HepG2 (cell line): ENCODE measurements at regions not wholly inside any gene's neighbourhood (a gene's known extent, or its start where the extent isn't known, plus 50 kb on each side); places are given as distances from the start of the nearest gene placed in this dataset.
"Not testable (repeated sequence)": the region's sequence is repeated elsewhere in the genome, so short reads cannot be mapped to it uniquely, and the experiment has no call there.

ENCODE experiments used
- ATAC-seq: fragments of 200-7000 bp; cut with Tn5 transposase; 3 replicates; pipeline ENCODE4 v1.9.1; 2020; ENCODE audit warnings: mild to moderate bottlenecking, moderate library complexity
- BruUV-seq: library from RNA; stranded (reverse); fragments of 400-500 nt; replicated peaks from 2 replicates; lab custom pipeline; 2021; lab: Mats Ljungman, UMichigan
- CTCF ChIA-PET: fragments of 300-600 bp; formaldehyde crosslinking; extraction: SDS; loops from one replicate; lab custom pipeline; 2021; ENCODE audit warnings: low total read pairs, inconsistent platforms, low intra/inter-chr PET ratio; lab: Yijun Ruan, JAX
- POLR2A ChIA-PET: fragments of 350-600 bp; sonication (Branson Sonifier 250); formaldehyde crosslinking; loops from one replicate; lab custom pipeline; 2020; ENCODE audit warnings: antibody characterized with exemption, inconsistent platforms; lab: Yijun Ruan, JAX
- DNase-seq: peaks from one replicate; pipeline ENCODE4 v3.0.0-alpha.2; 2015; ENCODE audit warnings: low spot score
- FAIRE-seq: peaks from 3 replicates; lab custom pipeline; 2011; peaks lifted over from hg19 to GRCh38; lab: Jason Lieb, UNC
- H2AFZ ChIP-seq: one replicate; pipeline ENCODE4 v1.6.1; 2011; ENCODE audit warnings: low read length, inconsistent platforms
- H3K27ac ChIP-seq: fragments of 300-600 bp; 3 replicates; pipeline ENCODE4 v1.8.0; 2011; ENCODE audit warnings: mixed run types, mild to moderate bottlenecking, mixed read lengths, low read length, inconsistent platforms; ENCODE audit not compliant: insufficient read depth; ENCODE audit errors: extremely low read length
- H3K27me3 ChIP-seq, 2 experiments: fragments of 200-600 bp in 1 of 2; 2 replicates in 1 of 2; 3 replicates in 1 of 2; pipeline versions ENCODE4 v1.6.0 to v1.8.0; 2011; ENCODE audit warnings: low read length in 2 of 2, mild to moderate bottlenecking in 2 of 2, moderate library complexity in 2 of 2, inconsistent platforms in 1 of 2; ENCODE audit not compliant: insufficient read depth in 2 of 2, control insufficient read depth in 1 of 2
- H3K36me3 ChIP-seq, 2 experiments: fragments of 200-600 bp in 1 of 2; replicated peaks in 1 of 2; 2 replicates in 1 of 2; 3 replicates in 1 of 2; pipeline versions ENCODE4 v1.5.1 to v1.8.0; 2011; ENCODE audit warnings: low read length in 2 of 2, inconsistent platforms in 1 of 2; ENCODE audit not compliant: insufficient read depth in 2 of 2, control insufficient read depth in 1 of 2
- H3K4me1 ChIP-seq: 2 replicates; pipeline ENCODE4 v1.5.1; 2012; ENCODE audit warnings: low read length, inconsistent platforms; ENCODE audit not compliant: insufficient read depth
- H3K4me2 ChIP-seq: 2 replicates; pipeline ENCODE4 v1.6.0; 2011; ENCODE audit warnings: low read depth, low read length, inconsistent platforms
- H3K4me3 ChIP-seq, 3 experiments: fragments of 200-600 bp in 1 of 3; sonication (generic), shearing (Covaris generic) in 1 of 3; replicated peaks in 1 of 3; 2 replicates each; pipeline ENCODE4 v1.5.1; 2011 to 2016; ENCODE audit warnings: low read length in 3 of 3, inconsistent platforms in 2 of 3, low read depth in 2 of 3, mild to moderate bottlenecking in 2 of 3, control low read depth in 1 of 3, mixed read lengths in 1 of 3; ENCODE audit not compliant: insufficient read depth in 1 of 3
- H3K79me2 ChIP-seq: one replicate; pipeline ENCODE4 v1.6.1; 2011; ENCODE audit warnings: low read length, inconsistent platforms; ENCODE audit not compliant: insufficient read depth
- H3K9ac ChIP-seq: 2 replicates; pipeline ENCODE4 v1.6.0; 2011; ENCODE audit warnings: mild to moderate bottlenecking, low read depth, low read length, inconsistent platforms; ENCODE audit not compliant: insufficient read depth
- H3K9me3 ChIP-seq: 2 replicates; pipeline ENCODE4 v1.5.1; 2012; ENCODE audit warnings: mild to moderate bottlenecking, low read length
- H4K20me1 ChIP-seq: 2 replicates; pipeline ENCODE4 v1.6.0; 2011; ENCODE audit warnings: inconsistent platforms, mild to moderate bottlenecking, low read length, moderate library complexity; ENCODE audit not compliant: insufficient read depth
- HCFC1 ChIP-seq: fragments of 150-350 bp; IDR thresholded peaks from 2 replicates; pipeline ENCODE4 v1.6.1; 2014; ENCODE audit warnings: low read depth, low read length
- MIER2 ChIP-seq: IDR thresholded peaks from 2 replicates; pipeline ENCODE4 v1.6.1; 2016; ENCODE audit warnings: missing biosample characterization, missing genetic modification reagents
- RXRA ChIP-seq: sonication (generic); formaldehyde crosslinking; IDR thresholded peaks from 2 replicates; pipeline ENCODE4 v1.5.1; 2020; ENCODE audit warnings: missing genetic modification reagents
- ZEB1 ChIP-seq: IDR thresholded peaks from 2 replicates; pipeline ENCODE4 v1.6.1; 2012; ENCODE audit warnings: mild to moderate bottlenecking, low read depth, inconsistent platforms; ENCODE audit not compliant: insufficient replicate concordance
- ZFP90 ChIP-seq: sonication (generic); formaldehyde crosslinking; IDR thresholded peaks from 2 replicates; pipeline ENCODE4 v1.8.0; 2022; ENCODE audit warnings: missing genetic modification reagents, mild to moderate bottlenecking, inconsistent platforms, borderline replicate concordance
- ZNF230 ChIP-seq: sonication (generic); formaldehyde crosslinking; IDR thresholded peaks from 2 replicates; pipeline ENCODE4 v1.4.0; 2020; ENCODE audit warnings: mild to moderate bottlenecking, missing genetic modification reagents
- ZNF619 ChIP-seq: sonication (generic); formaldehyde crosslinking; IDR thresholded peaks from 2 replicates; pipeline ENCODE4 v1.4.0; 2020; ENCODE audit warnings: mild to moderate bottlenecking, missing genetic modification reagents
- ZNF678 ChIP-seq: sonication (generic); formaldehyde crosslinking; IDR thresholded peaks from 2 replicates; pipeline ENCODE4 v1.4.0; 2020; ENCODE audit warnings: mild to moderate bottlenecking, missing genetic modification reagents
- ZNF7 ChIP-seq: IDR thresholded peaks from 2 replicates; pipeline ENCODE4 v1.6.1; 2016; ENCODE audit warnings: missing biosample characterization, missing genetic modification reagents
- WGBS: methylation state at CpG from one replicate; pipeline ENCODE4 v1.1.6; 2017; ENCODE audit warnings: low lambda C conversion rate; 5-methylcytosine and 5-hydroxymethylcytosine counted together
- in situ Hi-C: cut with HindIII; loops from 2 replicates; pipeline ENCODE4 v1.10.0; 2017; ENCODE audit warnings: low pct_unique_long_range_greater_than_20kb; ENCODE audit not compliant: extremely low pct_ligation_motif_present
- intact Hi-C: fragments of 100-400 bp; cut with micrococcal nuclease; formaldehyde crosslinking; loops from one replicate; pipeline ENCODE4 v1.10.0; 2022; ENCODE audit not compliant: unreplicated experiment
- TF ChIP-seq, protein P1 (sequence below): sonication (generic); formaldehyde crosslinking; IDR thresholded peaks from 2 replicates; pipeline ENCODE4 v1.4.0; 2020; ENCODE audit warnings: missing genetic modification reagents
- TF ChIP-seq, protein P2 (sequence below): sonication (generic); formaldehyde crosslinking; IDR thresholded peaks from 2 replicates; pipeline ENCODE4 v1.5.1; 2020; ENCODE audit warnings: mild to moderate bottlenecking, missing genetic modification reagents, borderline replicate concordance

DNA sequence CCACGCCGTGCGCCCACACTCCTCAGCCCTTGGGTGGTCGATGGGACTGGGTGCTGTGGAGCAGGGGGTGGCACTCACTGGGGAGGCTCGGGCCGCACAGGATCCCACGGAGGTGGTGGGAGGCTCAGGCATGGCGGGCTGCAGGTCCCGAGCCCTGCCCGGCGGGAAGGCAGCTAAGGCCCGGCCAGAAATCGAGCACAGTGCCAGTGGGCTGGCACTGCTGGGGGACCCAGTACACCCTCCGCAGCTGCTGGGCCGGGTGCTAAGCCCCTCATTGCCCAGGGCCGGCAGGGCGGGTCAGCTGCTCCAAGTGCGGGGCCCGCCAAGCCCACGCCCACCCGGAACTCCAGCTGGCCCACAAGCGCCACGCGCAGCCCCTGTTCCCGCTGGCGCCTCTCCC is 370.0 kb downstream of the LRATD1 start:
- 0 out of 5 replicates have a peak, but pooled peaks cover 0 to 11% of the 10 kb centered on the region in 2 experiments for H3K27me3 ChIP-seq
- DNase-seq, H2AFZ ChIP-seq, H3K79me2 ChIP-seq, intact Hi-C loops, H3K36me3 ChIP-seq, POLR2A ChIA-PET, CTCF ChIA-PET, H3K4me3 ChIP-seq, FAIRE-seq, H3K27ac ChIP-seq, ATAC-seq, H3K9me3 ChIP-seq, BruUV-seq, H4K20me1 ChIP-seq, H3K4me2 ChIP-seq, H3K4me1 ChIP-seq, H3K9ac ChIP-seq: not testable (repeated sequence)
- in situ Hi-C loops, result loop anchor here (25.0 kb wide), 1 partner anchor 585 kb away; the partner anchor contains the start of gene DDX1
- 88% methylated on average over 3 of the region's 26 CpGs for WGBS

DNA sequence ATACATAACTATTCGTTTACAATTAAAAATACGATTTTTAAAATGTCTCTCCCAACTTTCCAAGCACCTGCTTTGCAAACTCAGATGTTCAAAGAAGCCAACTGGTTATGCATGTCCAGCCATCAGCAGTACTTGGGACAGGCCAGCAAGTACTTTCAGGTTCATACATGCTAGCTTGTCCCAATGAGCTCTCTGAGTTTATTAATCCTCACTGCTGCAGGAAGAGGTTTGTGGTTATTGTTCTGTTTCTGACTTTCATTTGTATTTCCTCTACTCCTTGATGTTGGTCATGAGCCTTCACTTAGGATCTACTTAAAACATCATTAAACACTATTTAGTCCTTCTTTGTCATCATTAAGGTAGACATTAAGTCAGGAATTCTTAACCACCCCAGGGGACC is 374.1 kb downstream of the LRATD1 start:
- WGBS, result 2% methylated on average over 2 of the region's 2 CpGs
- intact Hi-C loops, result no loop called here
- TF ChIP-seq ZNF678 (CRISPR knock-in tag) (no peak), ZNF7 (CRISPR knock-in tag) (no peak), RXRA (CRISPR knock-in tag) (no peak), ZNF619 (CRISPR knock-in tag) (no peak), MIER2 (CRISPR knock-in tag) (no peak), HCFC1 (no peak), ZEB1 (no peak), ZNF230 (CRISPR knock-in tag) (no peak), ZFP90 (CRISPR knock-in tag) (no peak)
- TF ChIP-seq, protein P1, sequence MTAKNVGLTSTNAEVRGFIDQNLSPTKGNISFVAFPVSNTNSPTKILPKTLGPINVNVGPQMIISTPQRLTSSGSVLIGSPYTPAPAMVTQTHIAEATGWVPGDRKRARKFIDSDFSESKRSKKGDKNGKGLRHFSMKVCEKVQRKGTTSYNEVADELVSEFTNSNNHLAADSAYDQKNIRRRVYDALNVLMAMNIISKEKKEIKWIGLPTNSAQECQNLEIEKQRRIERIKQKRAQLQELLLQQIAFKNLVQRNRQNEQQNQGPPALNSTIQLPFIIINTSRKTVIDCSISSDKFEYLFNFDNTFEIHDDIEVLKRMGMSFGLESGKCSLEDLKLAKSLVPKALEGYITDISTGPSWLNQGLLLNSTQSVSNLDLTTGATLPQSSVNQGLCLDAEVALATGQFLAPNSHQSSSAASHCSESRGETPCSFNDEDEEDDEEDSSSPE (CRISPR knock-in tag), result no peak
- TF ChIP-seq, protein P2, sequence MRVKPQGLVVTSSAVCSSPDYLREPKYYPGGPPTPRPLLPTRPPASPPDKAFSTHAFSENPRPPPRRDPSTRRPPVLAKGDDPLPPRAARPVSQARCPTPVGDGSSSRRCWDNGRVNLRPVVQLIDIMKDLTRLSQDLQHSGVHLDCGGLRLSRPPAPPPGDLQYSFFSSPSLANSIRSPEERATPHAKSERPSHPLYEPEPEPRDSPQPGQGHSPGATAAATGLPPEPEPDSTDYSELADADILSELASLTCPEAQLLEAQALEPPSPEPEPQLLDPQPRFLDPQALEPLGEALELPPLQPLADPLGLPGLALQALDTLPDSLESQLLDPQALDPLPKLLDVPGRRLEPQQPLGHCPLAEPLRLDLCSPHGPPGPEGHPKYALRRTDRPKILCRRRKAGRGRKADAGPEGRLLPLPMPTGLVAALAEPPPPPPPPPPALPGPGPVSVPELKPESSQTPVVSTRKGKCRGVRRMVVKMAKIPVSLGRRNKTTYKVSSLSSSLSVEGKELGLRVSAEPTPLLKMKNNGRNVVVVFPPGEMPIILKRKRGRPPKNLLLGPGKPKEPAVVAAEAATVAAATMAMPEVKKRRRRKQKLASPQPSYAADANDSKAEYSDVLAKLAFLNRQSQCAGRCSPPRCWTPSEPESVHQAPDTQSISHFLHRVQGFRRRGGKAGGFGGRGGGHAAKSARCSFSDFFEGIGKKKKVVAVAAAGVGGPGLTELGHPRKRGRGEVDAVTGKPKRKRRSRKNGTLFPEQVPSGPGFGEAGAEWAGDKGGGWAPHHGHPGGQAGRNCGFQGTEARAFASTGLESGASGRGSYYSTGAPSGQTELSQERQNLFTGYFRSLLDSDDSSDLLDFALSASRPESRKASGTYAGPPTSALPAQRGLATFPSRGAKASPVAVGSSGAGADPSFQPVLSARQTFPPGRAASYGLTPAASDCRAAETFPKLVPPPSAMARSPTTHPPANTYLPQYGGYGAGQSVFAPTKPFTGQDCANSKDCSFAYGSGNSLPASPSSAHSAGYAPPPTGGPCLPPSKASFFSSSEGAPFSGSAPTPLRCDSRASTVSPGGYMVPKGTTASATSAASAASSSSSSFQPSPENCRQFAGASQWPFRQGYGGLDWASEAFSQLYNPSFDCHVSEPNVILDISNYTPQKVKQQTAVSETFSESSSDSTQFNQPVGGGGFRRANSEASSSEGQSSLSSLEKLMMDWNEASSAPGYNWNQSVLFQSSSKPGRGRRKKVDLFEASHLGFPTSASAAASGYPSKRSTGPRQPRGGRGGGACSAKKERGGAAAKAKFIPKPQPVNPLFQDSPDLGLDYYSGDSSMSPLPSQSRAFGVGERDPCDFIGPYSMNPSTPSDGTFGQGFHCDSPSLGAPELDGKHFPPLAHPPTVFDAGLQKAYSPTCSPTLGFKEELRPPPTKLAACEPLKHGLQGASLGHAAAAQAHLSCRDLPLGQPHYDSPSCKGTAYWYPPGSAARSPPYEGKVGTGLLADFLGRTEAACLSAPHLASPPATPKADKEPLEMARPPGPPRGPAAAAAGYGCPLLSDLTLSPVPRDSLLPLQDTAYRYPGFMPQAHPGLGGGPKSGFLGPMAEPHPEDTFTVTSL (CRISPR knock-in tag), result no peak

More for the DNA sequence above, 374.1 kb downstream of the LRATD1 start:
- no peak for FAIRE-seq
- Histone ChIP-seq H3K9me3 (peaks cover 4% of the 10 kb centered on the region; the same call in 1 of the 2 replicates), H3K4me1 (no peaks in the 10 kb centered on the region), H3K79me2 (no peaks in the 10 kb centered on the region), H2AFZ (no peak overlapping the region), H3K9ac (no peak overlapping the region), H3K36me3 (no peaks in the 10 kb centered on the region), H3K27ac (no peak overlapping the region), H4K20me1 (no peaks in the 10 kb centered on the region; the same call in 1 of the 2 replicates), H3K27me3 (0 out of 5 replicates have a peak, but pooled peaks cover 0 to 5% of the 10 kb centered on the region in 2 experiments), H3K4me3 (no peak overlapping the region), H3K4me2 (no peak overlapping the region)
- BruUV-seq, result no TSS peak
- in situ Hi-C loops, result loop anchor here (25.0 kb wide), 1 partner anchor 581 kb away; the partner anchor contains the start of gene DDX1
- no peak for DNase-seq
- ChIA-PET CTCF (no interaction called here), POLR2A (no interaction called here)
- ATAC-seq, result no peak
